Right lobe of liver (tissue), 4 donors: ENCODE measurements at regions not wholly inside any gene's neighbourhood (a gene's known extent, or its start where the extent isn't known, plus 50 kb on each side); places are given as distances from the start of the nearest gene placed in this dataset.

Source experiments
- CTCF ChIP-seq, 4 donors: fragments of 200-600 bp in 3 of 4; fragments of 450-650 bp in 1 of 4; IDR thresholded peaks; one replicate each; pipeline versions ENCODE4 v1.5.1 to v1.8.0; 2016 to 2022; ENCODE audit warnings: antibody characterized with exemption in 4 of 4, mild to moderate bottlenecking in 2 of 4
- POLR2A ChIP-seq: fragments of 450-650 bp; IDR thresholded peaks from one replicate; pipeline ENCODE4 v1.6.1; 2017; ENCODE audit warnings: antibody characterized with exemption, mild to moderate bottlenecking
- donor health status: DM: no; HTN: no; CAD: no.
- donor health status: DM: no; HTN: no; CAD: no.
- donor health status: DM: no; HTN: yes; CAD: no.

- TF ChIP-seq POLR2A (no peak), CTCF (IDR thresholded peaks at IDR 0.05) (no peak)
Observed at GRCh38 chr20:16662467-16662866, 67.4 kb upstream of the SNRPB2 start.
